ENCODE measurements at regions not wholly inside any gene's neighbourhood (a gene's known extent, or its start where the extent isn't known, plus 50 kb on each side); places are given as distances from the start of the nearest gene placed in this dataset.

- TF ChIP-seq JUND (IDR thresholded peaks at IDR 0.05): no peak
- no peak for TF ChIP-seq NR2F2 (IDR thresholded peaks at IDR 0.05)
These were observed 332.6 kb downstream of the NKX6-1 start for GRCh38 chr4:84166486-84166885.
